ENCODE measurements at regions not wholly inside any gene's neighbourhood (a gene's known extent, or its start where the extent isn't known, plus 50 kb on each side); places are given as distances from the start of the nearest gene placed in this dataset.

GRCh38 chr6:93721386-93722048 is 302.2 kb upstream of the EPHA7 start:
- Histone ChIP-seq H3K4me3 (ENCODE audit: low read depth, low read length) (no peak overlapping the region), H3K27ac (no peak overlapping the region), H3K36me3 (ENCODE audit: control insufficient read depth, insufficient read depth, low read length) (no peaks in the 10 kb centered on the region), H3K4me2 (ENCODE audit: low read length) (no peak overlapping the region), H3K4me1 (no peaks in the 10 kb centered on the region), H3K79me2 (no peaks in the 10 kb centered on the region), H3K27me3 (ENCODE audit: control insufficient read depth, insufficient read depth, low read length) (no peaks in the 10 kb centered on the region), H3K9ac (no peak overlapping the region), H3K9me3 (ENCODE audit: control insufficient read depth, low read length) (no peaks in the 10 kb centered on the region), H2AFZ (no peak overlapping the region)
- no peak for TF ChIP-seq CTCF (IDR thresholded peaks at IDR 0.05)

GRCh38 chr6:93713974-93714373 is 294.6 kb upstream of the EPHA7 start:
- no peaks in the 10 kb centered on the region for H3K79me2 ChIP-seq
- H3K4me2 ChIP-seq (ENCODE audit: low read length) = no peak overlapping the region
- no peaks in the 10 kb centered on the region for H3K27me3 ChIP-seq (ENCODE audit: control insufficient read depth, insufficient read depth, low read length)
- no peak for TF ChIP-seq CTCF (IDR thresholded peaks at IDR 0.05)
- H3K36me3 ChIP-seq (ENCODE audit: control insufficient read depth, insufficient read depth, low read length) = peaks cover 3% of the 10 kb centered on the region
- no peak overlapping the region for H2AFZ ChIP-seq
- no peaks in the 10 kb centered on the region for H3K4me1 ChIP-seq
- no peak overlapping the region for H3K27ac ChIP-seq
- no peaks in the 10 kb centered on the region for H3K9me3 ChIP-seq (ENCODE audit: control insufficient read depth, low read length)
- no peak overlapping the region for H3K4me3 ChIP-seq (ENCODE audit: low read depth, low read length)
- H3K9ac ChIP-seq = no peak overlapping the region

GRCh38 chr6:93703431-93703830 is 284.1 kb upstream of the EPHA7 start:
- no peak for TF ChIP-seq CTCF (IDR thresholded peaks at IDR 0.05)
- no peak overlapping the region for H3K4me2 ChIP-seq (ENCODE audit: low read length)
- H3K27me3 ChIP-seq (ENCODE audit: control insufficient read depth, insufficient read depth, low read length) = no peaks in the 10 kb centered on the region
- H3K4me3 ChIP-seq (ENCODE audit: low read depth, low read length) = no peak overlapping the region
- H3K9ac ChIP-seq = no peak overlapping the region
- H3K9me3 ChIP-seq (ENCODE audit: control insufficient read depth, low read length) = no peaks in the 10 kb centered on the region
- H2AFZ ChIP-seq = no peak overlapping the region
- no peaks in the 10 kb centered on the region for H3K79me2 ChIP-seq
- H3K27ac ChIP-seq = no peak overlapping the region
- H3K4me1 ChIP-seq = no peaks in the 10 kb centered on the region
- no peaks in the 10 kb centered on the region for H3K36me3 ChIP-seq (ENCODE audit: control insufficient read depth, insufficient read depth, low read length)

- no peak overlapping the region for H3K9ac ChIP-seq
- no peaks in the 10 kb centered on the region for H3K79me2 ChIP-seq
- H3K27ac ChIP-seq = no peak overlapping the region
- no peaks in the 10 kb centered on the region for H3K36me3 ChIP-seq (ENCODE audit: control insufficient read depth, insufficient read depth, low read length)
- no peak overlapping the region for H3K4me2 ChIP-seq (ENCODE audit: low read length)
- H2AFZ ChIP-seq = no peak overlapping the region
- no peaks in the 10 kb centered on the region for H3K27me3 ChIP-seq (ENCODE audit: control insufficient read depth, insufficient read depth, low read length)
- no peaks in the 10 kb centered on the region for H3K4me1 ChIP-seq
- H3K9me3 ChIP-seq (ENCODE audit: control insufficient read depth, low read length) = no peaks in the 10 kb centered on the region
- TF ChIP-seq CTCF (IDR thresholded peaks at IDR 0.05) = no peak
- H3K4me3 ChIP-seq (ENCODE audit: low read depth, low read length) = no peak overlapping the region
These were observed 282.2 kb upstream of the EPHA7 start for GRCh38 chr6:93701526-93701925.

GRCh38 chr6:93685494-93685893 is 266.1 kb upstream of the EPHA7 start:
- Histone ChIP-seq H3K27me3 (ENCODE audit: control insufficient read depth, insufficient read depth, low read length) (no peaks in the 10 kb centered on the region), H3K36me3 (ENCODE audit: control insufficient read depth, insufficient read depth, low read length) (no peaks in the 10 kb centered on the region), H3K4me3 (ENCODE audit: low read depth, low read length) (no peak overlapping the region), H3K9ac (no peak overlapping the region), H3K4me1 (no peaks in the 10 kb centered on the region), H3K4me2 (ENCODE audit: low read length) (no peak overlapping the region), H2AFZ (no peak overlapping the region), H3K9me3 (ENCODE audit: control insufficient read depth, low read length) (no peaks in the 10 kb centered on the region), H3K79me2 (no peaks in the 10 kb centered on the region), H3K27ac (no peak overlapping the region)
- no peak for TF ChIP-seq CTCF (IDR thresholded peaks at IDR 0.05)
